Psoas muscle (tissue), 7 donors: ENCODE measurements at regions not wholly inside any gene's neighbourhood (a gene's known extent, or its start where the extent isn't known, plus 50 kb on each side); places are given as distances from the start of the nearest gene placed in this dataset.
A peak's percentile ranks its signal among the peaks of the same experiment; 100 is the strongest.

Experiments used
- ATAC-seq, 4 donors: fragments of 200-7000 bp; cut with Tn5 transposase; one replicate each; pipeline ENCODE4 v1.9.1; 2020; ENCODE audit warnings: moderate library complexity in 3 of 4, mild to moderate bottlenecking in 2 of 4
- DNase-seq, 2 donors: peaks; one replicate each; pipeline ENCODE4 v3.0.0-alpha.2; 2020
- H3K27ac ChIP-seq: fragments of 200-600 bp; one replicate; pipeline ENCODE4 v1.8.0; 2022
- H3K27me3 ChIP-seq, 3 donors: fragments of 200-600 bp in 1 of 3; one replicate each; pipeline versions ENCODE4 v1.6.1 to v1.8.0; 2013 to 2022; ENCODE audit warnings: low read length in 2 of 3, mild to moderate bottlenecking in 2 of 3, moderate library complexity in 1 of 3; ENCODE audit not compliant: insufficient read depth in 3 of 3
- H3K36me3 ChIP-seq, 2 donors: fragments of 200-600 bp in 1 of 2; one replicate each; pipeline versions ENCODE4 v1.6.1 to v1.8.0; 2013 to 2022; ENCODE audit warnings: low read depth in 1 of 2, mild to moderate bottlenecking in 1 of 2, moderate library complexity in 1 of 2; ENCODE audit not compliant: insufficient read depth in 1 of 2
- H3K4me1 ChIP-seq: fragments of 200-600 bp; one replicate; pipeline ENCODE4 v1.8.0; 2022
- H3K4me3 ChIP-seq: fragments of 200-600 bp; one replicate; pipeline ENCODE4 v1.8.0; 2022; ENCODE audit warnings: mild to moderate bottlenecking
- H3K9me3 ChIP-seq: fragments of 200-600 bp; one replicate; pipeline ENCODE4 v1.8.0; 2022
- CTCF ChIP-seq: fragments of 200-600 bp; IDR thresholded peaks from one replicate; pipeline ENCODE4 v1.8.0; 2022; ENCODE audit warnings: antibody characterized with exemption
- WGBS, 3 donors: extraction: QIAGEN DNeasy Blood & Tissue Kit; methylation state at CpG; one replicate each; pipeline versions ENCODE4 v1.1.6 to v1.1.7; 2013; 5-methylcytosine and 5-hydroxymethylcytosine counted together
- intact Hi-C, 2 donors: fragments of 100-400 bp; cut with DNase I; formaldehyde crosslinking; loops; one replicate each; pipeline versions ENCODE4 v1.11.0 to v1.14.2; 2022
- donor health status: healthy with polysubstance abuse.
- donor health status: DM: no; HTN: no; CAD: no; lungs with moderate emphysema.
- donor health status: Bipolar disorder and iron deficiency.
- donor health status: healthy.
- donor health status: DM: yes; HTN: yes; CAD: no.
- donor health status: DM: no; HTN: no; CAD: no.
- donor health status: DM: yes; HTN: yes; CAD: no.

GRCh38 chr10:88062798-88063472, 199.5 kb downstream of the PTEN start:
- ATAC-seq (no peak), DNase-seq (no peak)
- 47 to 54% (median 50%) methylated on average over 4 of the region's 4 CpGs for WGBS, 3 donors
- Histone ChIP-seq H3K36me3 (no peaks in the 10 kb centered on the region), H3K27me3 (no peaks in the 10 kb centered on the region), H3K9me3 (no peaks in the 10 kb centered on the region), H3K27ac (peak overlapping the region; percentile 53), H3K4me1 (no peaks in the 10 kb centered on the region), H3K4me3 (no peak overlapping the region)
- intact Hi-C loops = no loop called here
- TF ChIP-seq CTCF = no peak

- 27 to 43% (median 36%) methylated on average over 4 of the region's 4 CpGs for WGBS, 3 donors
- Histone ChIP-seq H3K9me3 (no peaks in the 10 kb centered on the region), H3K27me3 (no peaks in the 10 kb centered on the region), H3K36me3 (no peaks in the 10 kb centered on the region), H3K27ac (no peak overlapping the region), H3K4me1 (no peaks in the 10 kb centered on the region), H3K4me3 (no peak overlapping the region)
- intact Hi-C loops = no loop called here
- no peak for TF ChIP-seq CTCF
- DNase-seq (no peak), ATAC-seq (peak in 1 of 4 donors; percentile 17)
These were observed 200.6 kb downstream of the PTEN start for GRCh38 chr10:88063861-88064557.

GRCh38 chr10:88064608-88065382, 201.4 kb downstream of the PTEN start:
- ATAC-seq (peak in 3 of 4 donors; percentile 40 to 77 (median 40)), DNase-seq (peak; percentile 74 to 80)
- Histone ChIP-seq H3K27me3 (no peaks in the 10 kb centered on the region), H3K27ac (no peak overlapping the region), H3K9me3 (no peaks in the 10 kb centered on the region), H3K36me3 (no peaks in the 10 kb centered on the region), H3K4me3 (no peak overlapping the region), H3K4me1 (no peaks in the 10 kb centered on the region)
- no peak for TF ChIP-seq CTCF
- intact Hi-C loops = no loop called here
- WGBS, 3 donors = 69 to 78% (median 72%) methylated on average over 5 of the region's 5 CpGs

- 81 to 85% (median 82%) methylated on average over 5 of the region's 5 CpGs for WGBS, 3 donors
- DNase-seq (no peak), ATAC-seq (peak in 1 of 4 donors; percentile 7)
- intact Hi-C loops = no loop called here
- Histone ChIP-seq H3K27ac (no peak overlapping the region), H3K4me3 (no peak overlapping the region), H3K4me1 (no peaks in the 10 kb centered on the region), H3K36me3 (no peaks in the 10 kb centered on the region), H3K9me3 (no peaks in the 10 kb centered on the region), H3K27me3 (no peaks in the 10 kb centered on the region)
- no peak for TF ChIP-seq CTCF
These were observed 202.1 kb downstream of the PTEN start for GRCh38 chr10:88065383-88066049.
